T1000 (cell line): ENCODE measurements at regions not wholly inside any gene's neighbourhood (a gene's known extent, or its start where the extent isn't known, plus 50 kb on each side); places are given as distances from the start of the nearest gene placed in this dataset.
"Not testable (repeated sequence)": the region's sequence is repeated elsewhere in the genome, so short reads cannot be mapped to it uniquely, and the experiment has no call there.

ENCODE experiments used
- DNase-seq: peaks from one replicate; lab custom pipeline; 2025; ENCODE audit warnings: mixed read lengths; lab: John Stamatoyannopoulos, UW

DNA sequence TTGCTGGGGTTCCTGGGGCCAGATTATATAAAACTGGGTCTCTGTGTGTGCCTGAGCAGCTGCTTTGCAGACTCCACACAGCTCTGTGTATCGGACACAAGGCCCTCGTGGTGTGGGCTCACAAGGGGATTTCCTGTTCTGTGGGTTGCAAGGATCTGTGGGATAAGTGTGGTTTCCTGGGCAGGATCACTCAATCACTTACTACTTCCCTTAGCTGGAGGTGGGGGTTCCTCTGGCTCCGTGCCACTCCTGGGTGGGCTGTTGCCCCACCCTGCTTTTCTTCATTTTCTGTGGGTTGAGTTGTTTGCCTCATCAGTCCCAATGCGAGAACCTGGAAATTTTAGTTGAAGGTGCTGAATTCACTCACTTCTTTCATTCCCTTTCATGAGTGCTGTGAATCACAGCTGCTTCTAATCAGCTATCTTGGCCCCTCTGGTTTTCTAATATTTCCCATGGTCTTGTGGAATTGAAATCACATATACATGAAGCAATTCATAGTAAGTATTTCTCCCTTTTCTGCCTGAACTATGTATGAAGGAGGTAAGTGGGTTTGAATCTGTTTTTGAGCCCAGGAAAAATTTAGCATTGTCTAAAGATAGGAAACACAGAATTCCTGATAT lies 196.3 kb downstream of the DCDC2C start:
- DNase-seq, result no peak

DNA sequence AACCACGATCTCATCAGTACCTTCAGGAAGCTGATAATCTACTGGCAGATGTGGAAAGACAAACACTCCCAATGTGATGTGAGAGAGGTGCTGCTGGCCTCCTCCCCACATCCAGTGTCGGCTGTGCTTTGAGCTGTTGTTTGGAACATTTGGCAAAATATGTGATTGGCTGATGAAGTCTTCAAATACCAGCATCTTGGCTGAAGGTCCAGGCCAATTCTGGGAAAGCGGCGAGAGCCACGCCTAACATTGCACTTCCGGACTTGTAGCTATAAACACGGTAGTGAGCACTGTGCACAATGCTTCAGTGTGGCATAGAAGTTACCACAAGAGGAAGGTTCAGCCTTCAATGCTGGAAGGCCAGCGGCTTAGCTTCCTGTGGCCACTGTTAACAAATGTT lies 198.8 kb downstream of the DCDC2C start:
- no peak for DNase-seq

DNA sequence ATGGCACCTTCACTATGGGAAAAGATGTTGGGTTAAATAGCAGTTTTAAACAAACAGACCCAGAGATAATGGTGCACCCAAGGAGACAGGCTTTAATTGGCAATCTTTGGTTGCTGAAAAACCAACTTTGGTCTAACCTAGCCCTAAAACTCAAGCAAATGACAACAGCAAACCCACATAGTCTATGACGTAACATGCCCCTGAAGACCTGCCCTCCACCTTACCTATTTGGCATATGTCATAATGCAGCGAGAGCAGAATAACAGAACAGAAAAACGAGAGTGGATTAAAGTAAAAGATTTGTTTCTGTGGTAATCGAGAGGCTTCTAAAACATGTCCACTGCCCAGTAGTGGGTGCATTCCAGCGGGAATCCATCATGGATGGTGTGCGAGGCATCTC lies 200.7 kb downstream of the DCDC2C start:
- DNase-seq, result no peak

DNA sequence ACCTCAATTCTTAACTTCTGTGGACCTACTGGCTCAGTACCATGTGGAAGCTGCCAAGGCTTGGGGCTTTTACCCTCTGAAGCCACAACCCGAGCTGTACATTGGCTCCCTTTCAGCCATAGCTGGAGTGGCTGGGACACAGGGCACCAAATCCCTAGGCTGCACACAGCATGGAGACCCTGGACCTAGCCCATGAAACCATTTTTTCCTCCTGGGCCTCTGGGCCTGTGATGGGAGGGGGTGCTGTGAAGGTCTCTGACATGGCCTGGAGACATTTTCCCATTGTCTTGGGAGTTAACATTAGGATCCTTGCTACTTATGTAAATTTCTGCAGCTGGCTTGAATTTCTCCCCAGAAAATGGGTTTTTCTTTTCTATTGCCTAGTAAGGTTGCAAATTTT lies 205.1 kb downstream of the DCDC2C start:
- not testable (repeated sequence) for DNase-seq

DNA sequence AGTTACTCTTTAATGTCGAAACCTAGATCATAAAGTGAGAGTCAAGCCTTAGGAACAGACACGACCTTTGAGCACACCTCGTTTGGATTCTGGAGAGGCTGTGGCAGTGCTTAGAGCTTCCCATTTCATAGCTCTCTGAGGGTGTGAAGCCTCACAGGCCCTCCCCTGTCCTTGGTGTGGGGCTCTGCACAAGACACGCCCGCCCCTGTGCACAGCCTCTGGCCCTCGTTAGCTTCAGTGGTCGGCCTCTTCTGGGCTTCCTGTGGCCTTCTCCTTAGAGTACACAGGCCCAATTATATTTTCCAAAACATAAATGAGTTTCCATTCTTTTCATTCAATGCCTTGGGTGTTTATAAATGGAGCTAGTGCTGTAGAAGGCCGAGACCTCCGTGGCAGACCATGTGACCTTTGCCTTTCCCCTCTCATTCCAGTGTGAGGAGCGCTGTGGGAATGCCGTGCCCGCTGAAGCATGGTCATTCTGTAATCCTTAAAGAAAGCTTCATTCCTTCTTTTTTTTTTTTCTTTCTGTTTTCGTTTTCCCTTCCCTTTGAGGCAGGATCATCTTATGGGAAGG lies 208.6 kb downstream of the DCDC2C start:
- no peak for DNase-seq

DNA sequence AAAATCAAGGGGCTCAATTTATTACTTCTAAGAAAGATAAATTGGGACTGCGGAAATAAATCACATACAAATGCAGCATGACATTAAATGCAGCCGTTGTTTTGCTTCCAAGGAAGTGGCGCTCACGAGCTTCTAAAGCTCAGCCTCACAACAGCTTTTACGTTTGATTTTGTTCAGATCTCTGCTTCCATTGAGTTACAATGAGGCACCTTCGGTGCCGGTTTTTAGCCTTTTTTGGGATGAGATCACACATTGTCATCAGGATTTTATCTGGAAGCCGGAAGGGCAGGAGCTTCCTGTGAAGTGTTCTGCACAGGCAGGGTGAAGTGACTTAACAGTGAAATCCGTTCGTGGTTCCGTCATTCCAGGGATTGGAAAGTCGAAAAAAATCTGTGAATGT lies 209.8 kb downstream of the DCDC2C start:
- no peak for DNase-seq

DNA sequence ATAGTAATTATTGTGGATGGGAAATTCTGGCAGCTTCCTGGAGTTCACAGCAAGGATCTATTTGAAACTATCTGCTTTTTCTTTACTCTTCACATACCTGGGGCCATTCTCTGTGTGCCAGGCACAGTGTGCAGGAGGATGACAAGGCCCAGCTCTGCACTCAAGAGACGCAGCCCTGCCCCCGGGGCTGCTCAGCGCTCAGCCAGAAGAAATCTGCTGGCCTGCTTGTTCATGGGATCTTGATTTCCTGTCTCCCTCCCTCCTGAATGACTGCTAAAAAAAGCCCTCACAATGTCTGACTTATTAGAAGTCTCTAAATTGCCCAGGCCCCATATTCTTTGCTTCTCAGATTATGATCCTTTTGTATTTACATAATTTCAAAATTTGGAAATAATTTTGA lies 210.9 kb downstream of the DCDC2C start:
- no peak for DNase-seq

DNA sequence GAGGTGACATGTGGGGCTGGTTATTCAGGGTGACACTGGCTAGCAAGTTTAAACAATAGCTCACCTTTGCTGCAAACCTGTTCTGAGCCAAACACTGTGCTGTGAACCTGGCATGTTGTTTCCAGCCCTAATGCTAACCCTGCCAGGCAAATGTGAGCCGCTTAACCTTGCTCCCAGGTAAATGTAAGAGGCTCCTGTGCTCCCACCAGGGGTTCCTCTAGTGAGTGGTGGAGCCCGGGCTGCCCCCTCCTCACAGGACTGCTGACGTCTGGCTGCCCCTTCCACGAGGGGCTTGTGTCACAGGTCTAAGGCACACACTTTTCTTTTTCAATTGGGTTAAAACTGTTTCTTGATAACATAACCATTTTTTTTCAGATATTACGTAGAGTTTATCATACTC lies 223.7 kb downstream of the DCDC2C start:
- no peak for DNase-seq

DNA sequence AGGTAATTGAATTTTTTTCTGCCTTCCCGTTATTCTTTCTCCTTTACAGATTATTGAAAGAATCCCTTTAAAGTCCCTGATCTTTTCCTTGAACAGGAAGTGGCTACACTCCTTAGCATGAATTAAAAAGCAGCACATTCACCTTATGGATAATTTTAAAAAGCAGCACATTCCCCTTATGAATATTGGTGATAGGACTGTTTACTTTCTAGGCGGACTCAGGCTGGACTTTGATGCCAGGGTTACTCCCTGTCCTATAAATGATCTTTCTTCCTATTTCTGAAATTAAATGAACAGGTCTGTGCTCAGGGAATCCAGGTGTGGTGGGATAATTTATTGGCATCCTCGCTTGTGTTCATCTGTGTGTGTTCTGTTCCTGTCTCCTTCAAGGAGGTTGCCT lies 226.0 kb downstream of the DCDC2C start:
- no peak for DNase-seq

DNA sequence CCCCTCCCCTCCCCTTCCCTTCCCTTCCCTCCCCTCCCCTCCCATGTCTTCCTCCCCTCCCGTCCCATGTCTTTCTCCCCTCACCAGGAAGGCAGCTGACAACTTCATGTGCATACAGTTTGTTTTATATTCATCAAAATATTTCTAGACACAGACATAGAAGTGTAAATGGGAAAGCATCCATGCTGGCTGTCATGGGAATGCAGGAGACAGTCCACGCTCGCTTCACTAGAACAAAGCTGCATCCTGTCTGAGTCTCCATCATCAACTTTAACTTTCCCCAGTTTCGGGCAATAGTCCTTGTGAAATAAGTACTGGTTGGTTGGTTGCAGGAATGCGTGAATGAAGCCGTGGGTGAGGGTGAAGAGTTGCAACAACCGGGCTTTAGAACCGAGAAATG lies 226.9 kb downstream of the DCDC2C start:
- DNase-seq, result no peak

DNA sequence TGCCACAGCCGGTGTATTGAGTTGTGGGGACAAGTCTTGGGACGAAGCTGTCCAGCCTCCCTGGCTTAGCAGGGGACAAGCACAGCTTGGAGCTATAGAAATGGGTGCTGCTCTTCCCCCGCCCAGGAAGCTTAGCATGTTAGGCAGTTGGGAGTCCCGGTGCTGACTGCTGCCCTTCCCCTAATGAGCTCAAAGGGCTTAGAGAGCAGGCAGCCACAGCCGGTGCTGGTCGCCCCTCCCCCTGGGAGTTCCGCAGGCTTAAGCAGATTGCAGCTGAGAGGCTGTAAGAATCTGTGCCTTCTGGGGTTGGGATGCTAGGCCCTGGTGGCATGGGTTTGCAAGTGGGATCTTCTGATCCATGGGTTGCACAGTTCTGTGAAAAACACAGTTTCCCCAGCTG lies 237.3 kb downstream of the DCDC2C start:
- no peak for DNase-seq

DNA sequence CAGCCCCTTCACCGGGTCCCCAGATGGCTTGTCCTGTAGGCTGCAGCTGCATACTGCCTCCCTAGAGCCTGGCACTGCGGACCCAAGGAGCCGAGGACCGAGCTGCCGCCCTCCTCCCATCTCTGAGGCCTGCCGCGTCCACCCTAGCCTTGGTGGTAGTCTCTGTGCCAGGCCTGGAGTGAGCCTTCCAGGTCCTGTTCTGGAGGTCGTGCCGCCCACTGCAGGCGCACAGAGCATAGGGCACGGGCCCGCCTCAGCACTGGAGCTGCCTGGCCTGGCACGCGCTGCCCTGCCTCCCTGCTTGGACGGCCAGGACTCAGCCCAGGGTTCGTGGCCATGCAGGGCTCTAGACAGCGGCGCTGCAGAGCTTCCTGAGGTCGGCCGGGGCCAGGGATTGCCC lies 239.5 kb downstream of the DCDC2C start:
- no peak for DNase-seq

DNA sequence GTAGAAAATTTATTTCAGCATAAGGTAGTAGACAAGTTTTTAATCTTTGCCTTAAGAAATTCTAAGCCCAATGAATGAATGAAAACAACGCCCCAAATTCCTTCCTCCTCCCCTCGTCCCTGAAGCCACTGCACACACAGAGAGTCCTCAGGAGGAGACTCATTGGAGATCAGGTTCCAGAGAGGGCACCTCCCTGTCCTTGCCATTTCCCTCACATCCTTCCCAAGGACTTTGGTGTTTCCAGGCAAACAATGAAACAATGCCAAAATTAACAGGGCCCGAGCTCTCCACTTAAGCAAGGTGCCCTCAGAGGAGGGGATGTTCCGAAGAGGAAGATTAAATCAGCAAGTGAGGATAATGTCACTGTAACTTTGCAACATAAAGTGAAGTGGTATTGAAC lies 240.7 kb downstream of the DCDC2C start:
- DNase-seq, result no peak

DNA sequence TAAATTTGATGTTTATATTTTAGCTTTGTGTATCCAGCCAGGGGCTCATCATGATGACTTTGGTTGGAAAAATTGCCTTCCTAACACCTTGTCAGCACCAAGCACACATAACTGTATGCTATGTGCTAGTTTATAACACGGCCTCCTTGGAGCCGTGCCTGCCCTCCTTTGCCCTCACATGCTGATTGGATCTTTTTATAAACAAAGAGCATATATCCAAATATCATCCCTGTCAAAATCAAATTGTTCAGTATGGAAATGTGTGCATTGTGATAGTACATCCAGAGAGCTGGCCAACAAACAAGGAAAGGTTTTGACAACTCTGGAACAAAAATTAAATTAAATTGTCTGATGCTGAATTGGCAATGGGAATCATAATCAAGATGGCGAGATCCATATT lies 241.5 kb downstream of the DCDC2C start:
- DNase-seq, result no peak

DNA sequence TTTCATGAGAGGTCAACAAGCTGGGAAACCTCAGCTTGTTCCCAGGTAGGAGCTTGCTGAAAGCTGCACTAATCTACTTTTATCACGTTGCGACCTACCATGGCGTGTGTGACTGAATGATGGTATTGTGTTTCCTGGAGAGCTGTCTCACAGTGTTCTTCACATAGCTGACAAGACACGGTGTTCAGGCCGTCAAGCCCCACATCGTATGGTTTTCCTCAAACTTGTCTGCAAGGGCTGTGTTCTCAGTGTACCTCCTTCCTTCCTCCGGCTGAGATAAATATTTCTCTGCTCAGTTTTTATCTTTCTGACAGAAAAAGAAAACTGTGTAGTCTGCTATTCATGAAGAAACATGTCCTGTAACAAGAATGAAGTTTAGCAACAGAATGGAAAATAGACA lies 244.8 kb downstream of the DCDC2C start:
- no peak for DNase-seq

DNA sequence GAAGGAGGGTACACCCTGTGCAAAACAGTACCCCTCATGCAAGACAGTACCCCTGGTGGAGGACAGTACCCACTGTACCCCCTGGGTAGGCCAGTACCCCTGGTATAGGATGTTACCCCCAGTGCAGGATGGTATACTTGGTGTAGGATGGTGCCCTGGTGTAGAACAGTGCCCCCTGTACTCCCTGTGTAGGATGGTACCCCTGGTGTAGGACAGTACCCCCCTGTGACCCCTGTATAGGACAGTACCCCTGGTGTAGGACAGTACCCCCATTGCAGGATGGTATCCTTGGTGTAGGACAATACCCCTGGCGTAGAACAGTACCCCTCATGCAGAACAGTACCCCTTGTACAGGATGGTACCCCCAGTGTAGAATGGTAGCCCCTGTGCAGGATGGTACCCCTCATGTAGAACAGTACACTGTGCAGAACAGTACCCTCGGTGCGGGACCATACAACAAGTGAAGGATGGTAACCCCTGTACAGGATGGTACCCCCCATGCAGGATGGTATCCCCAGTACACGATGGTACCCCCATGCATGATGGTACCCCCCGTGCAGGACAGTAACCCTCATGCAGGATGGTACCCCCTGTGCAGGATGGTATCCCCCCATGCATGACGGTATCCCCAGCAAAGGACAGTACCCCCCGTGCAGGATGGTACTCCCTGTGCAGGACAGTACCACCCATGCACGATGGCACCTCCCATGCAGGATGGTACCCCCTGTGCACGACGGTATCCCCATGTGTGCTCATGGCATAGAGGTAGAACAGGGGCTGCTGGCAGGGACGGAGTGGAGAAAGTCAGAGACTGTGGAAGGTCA lies 248.0 kb downstream of the DCDC2C start:
- no peak for DNase-seq

DNA sequence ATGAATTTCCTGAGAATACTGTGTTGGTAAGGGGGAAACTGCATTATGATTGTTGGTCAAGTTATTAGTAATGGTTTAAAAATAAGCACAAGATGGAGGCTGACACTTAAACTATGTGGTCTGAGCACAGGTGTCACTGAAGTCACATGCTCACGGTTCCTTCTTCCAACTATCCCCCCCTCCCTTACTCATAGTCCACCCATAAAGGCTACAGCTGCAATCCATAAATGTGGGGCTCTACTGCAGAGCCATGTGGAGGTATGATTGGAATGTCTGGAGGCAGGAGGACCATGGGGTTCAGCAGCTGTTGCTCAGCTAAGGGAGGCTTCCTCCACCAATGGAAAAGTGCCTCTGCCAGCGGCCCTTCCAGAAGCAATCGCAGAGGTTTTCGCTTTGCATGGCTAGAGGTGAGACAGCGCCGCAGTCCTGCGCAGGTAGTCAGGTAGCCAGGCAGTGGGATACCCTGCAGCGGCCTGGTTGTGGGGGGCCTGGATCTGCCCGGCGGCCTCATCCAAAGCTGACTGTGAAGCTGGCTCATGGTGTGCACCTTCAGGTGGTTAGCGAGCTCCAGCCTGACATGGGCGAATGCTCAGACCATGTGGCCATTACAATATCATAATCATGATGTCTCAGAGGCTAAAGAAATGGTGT lies 249.6 kb downstream of the DCDC2C start:
- DNase-seq, result no peak

DNA sequence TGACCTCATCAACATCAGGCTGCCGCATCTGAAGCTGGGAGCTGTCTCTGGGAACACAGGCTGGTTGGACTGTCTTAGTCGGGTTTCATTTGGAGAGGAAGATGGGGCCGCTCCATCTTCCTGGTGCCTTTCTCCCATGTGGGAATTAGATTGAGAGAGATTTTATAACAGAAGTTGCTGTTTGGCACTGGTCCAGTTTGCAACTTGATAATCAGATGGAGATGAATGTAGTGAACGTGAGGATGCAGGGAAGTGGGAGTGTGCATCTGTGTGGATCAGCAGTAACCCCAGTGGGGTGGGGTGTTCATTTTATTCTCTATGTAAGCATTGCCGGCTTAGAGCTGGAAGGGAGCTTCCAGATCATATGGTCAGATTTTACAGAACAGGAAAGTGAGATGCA lies 250.9 kb downstream of the DCDC2C start:
- DNase-seq, result no peak

DNA sequence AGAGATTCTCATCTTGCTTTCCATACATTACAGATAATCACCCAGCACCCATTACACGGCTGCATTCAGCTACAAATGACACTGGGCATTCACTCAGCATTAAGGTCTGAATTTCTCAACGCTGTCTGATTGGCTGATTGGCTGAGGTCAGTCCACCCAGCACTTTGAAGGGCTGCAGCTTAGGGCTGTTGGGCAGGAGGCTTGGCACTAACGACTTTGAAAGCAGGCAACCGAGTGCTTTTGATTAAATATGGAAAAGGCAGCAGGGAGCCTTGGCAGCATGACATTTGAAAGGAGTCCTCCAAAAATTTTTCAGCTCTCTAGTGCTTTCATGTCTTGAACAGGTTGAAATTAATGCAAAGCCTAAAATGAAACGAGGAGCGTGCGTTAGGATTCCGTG lies 253.0 kb downstream of the DCDC2C start:
- no peak for DNase-seq

DNA sequence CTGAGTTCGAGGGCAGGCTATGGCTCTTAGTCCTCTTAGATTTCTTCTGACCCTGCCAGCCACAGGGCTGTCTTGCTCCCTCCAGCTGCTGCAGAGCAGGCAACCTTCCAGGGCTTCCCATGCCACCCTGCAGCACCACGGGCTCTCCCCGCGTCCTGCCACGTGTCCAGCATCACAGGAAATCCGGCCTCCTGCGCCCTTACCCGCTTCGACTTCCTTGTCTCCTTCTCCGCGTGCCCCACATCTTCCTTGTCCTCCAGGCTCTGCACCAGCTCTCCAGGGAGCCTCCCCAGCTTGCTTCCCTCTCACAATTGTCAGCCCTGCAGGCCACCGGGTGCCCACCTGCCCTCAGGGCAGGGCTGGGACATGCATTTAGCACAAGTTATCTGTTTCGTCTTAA lies 253.5 kb downstream of the DCDC2C start:
- DNase-seq, result no peak

DNA sequence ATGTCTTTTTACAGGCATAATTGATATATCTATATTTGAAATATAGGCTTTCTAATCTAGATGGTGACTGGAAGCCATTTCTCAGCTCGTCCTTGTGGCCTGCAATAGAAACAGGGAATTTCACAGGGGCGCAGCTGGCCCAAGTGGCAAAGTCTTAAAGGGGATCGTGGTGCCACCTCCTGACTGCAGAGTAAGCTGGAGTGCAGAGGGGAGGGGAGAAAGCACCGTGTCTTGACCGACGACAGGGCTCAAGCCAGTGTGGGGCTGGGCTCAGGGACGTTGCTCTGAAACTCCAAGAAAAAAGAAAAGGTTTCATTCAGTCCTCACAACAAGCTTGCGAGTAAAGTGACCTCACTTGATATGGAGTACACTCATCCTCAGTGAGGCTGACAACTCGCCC lies 255.1 kb downstream of the DCDC2C start:
- no peak for DNase-seq

DNA sequence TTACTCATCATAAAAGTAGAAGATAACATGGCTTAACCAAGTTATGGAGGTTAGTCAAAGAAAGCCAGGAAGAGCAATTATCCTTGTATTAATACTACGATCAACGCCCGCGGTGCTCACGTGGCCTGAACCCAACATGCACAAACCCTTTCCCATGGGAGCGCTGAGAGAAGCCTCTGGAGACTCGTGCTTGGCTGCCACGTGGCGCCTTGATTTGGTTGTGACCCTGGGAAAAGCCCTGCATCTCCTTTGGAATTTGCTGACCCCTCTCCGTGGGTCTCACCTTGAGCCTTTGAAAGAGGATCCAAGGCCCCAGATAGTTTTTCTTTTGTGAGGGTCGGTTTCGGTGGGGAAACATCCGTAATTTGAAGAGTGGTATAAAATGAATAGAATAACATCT lies 255.6 kb downstream of the DCDC2C start:
- no peak for DNase-seq

DNA sequence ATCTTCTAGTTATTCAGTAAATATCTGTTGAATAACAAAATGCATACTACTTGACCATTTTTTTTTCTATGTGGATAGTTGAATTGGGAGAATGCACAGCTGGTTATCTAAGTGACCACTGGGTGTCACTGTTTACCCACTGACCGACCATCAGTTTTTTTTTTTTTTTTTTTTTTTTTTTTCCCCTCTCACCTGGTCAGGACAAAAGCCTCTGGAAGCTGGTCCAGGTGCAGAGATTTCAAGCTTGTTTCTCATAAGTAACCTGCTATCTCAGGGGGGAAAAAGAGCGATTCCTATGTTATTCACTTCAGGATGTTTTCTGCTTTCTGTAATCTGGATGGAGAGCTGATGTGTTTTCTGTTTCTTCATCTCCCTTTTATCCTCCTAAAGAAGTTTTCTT lies 256.0 kb downstream of the DCDC2C start:
- DNase-seq, result no peak
